BLaER1 treated with 17β-estradiol and CSF1 and Interleukin-3, amounts not matched to agents 10 nM and 100 nM (cell line): ENCODE measurements at regions not wholly inside any gene's neighbourhood (a gene's known extent, or its start where the extent isn't known, plus 50 kb on each side); places are given as distances from the start of the nearest gene placed in this dataset.

Experiments used
- H3K27ac ChIP-seq, 11 experiments: shearing (Covaris generic); formaldehyde crosslinking; 2 replicates each; pipeline ENCODE4 v1.8.1; 2022
- H3K27me3 ChIP-seq, 11 experiments: shearing (Covaris generic); formaldehyde crosslinking; 2 replicates each; pipeline ENCODE4 v1.8.1; 2022
- H3K36me3 ChIP-seq, 11 experiments: shearing (Covaris generic); formaldehyde crosslinking; 2 replicates each; pipeline ENCODE4 v1.8.1; 2022
- H3K4me1 ChIP-seq, 10 experiments: shearing (Covaris generic); formaldehyde crosslinking; 2 replicates each; pipeline ENCODE4 v1.8.1; 2022
- H3K4me2 ChIP-seq, 11 experiments: shearing (Covaris generic); formaldehyde crosslinking; 2 replicates each; pipeline ENCODE4 v1.8.1; 2022
- H3K4me3 ChIP-seq, 10 experiments: shearing (Covaris generic); formaldehyde crosslinking; 2 replicates each; pipeline ENCODE4 v1.8.1; 2022
- H3K9ac ChIP-seq, 11 experiments: shearing (Covaris generic); formaldehyde crosslinking; 2 replicates each; pipeline ENCODE4 v1.8.1; 2022
- H3K9me3 ChIP-seq, 11 experiments: shearing (Covaris generic); formaldehyde crosslinking; replicated peaks in 1 of 11; 2 replicates each; pipeline ENCODE4 v1.8.1; 2022
- H4K20me1 ChIP-seq, 11 experiments: shearing (Covaris generic); formaldehyde crosslinking; 2 replicates each; pipeline ENCODE4 v1.8.1; 2022
- Cebpa-rat ChIP-seq, 11 experiments: shearing (Covaris generic); IDR thresholded peaks; 2 replicates each; pipeline ENCODE4 v1.8.1; 2022

DNA sequence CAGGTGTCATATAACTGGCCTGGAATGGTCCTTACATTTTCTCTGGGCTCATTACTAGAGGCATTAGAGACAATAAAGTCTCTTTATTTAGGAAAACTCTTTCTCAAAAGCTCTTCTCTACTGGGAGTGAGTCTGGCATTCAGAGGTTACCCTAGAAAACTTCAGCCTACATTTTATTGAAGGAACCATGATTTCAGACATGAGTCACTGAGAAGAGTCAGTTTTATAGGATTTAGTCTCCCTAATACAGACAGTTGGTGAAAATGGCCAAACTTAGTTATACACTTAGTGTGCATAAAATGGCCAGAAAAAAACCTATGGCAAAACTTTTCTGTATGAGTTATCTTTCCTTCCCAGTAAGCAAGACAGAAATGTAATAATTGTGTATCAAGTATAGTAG, 689.4 kb downstream of the ZEB2 start:
- no peak for TF ChIP-seq Cebpa-rat (IDR thresholded peaks at IDR 0.05)
- no peak overlapping the region for H3K4me2 ChIP-seq
- H3K4me3 ChIP-seq = no peak overlapping the region
- no peak overlapping the region for H3K9ac ChIP-seq
- no peaks in the 10 kb centered on the region for H3K4me1 ChIP-seq
- H4K20me1 ChIP-seq = no peaks in the 10 kb centered on the region
- no peaks in the 10 kb centered on the region for H3K36me3 ChIP-seq
- H3K27ac ChIP-seq = no peak overlapping the region
- no peaks in the 10 kb centered on the region for H3K27me3 ChIP-seq
- no peaks in the 10 kb centered on the region for H3K9me3 ChIP-seq

DNA sequence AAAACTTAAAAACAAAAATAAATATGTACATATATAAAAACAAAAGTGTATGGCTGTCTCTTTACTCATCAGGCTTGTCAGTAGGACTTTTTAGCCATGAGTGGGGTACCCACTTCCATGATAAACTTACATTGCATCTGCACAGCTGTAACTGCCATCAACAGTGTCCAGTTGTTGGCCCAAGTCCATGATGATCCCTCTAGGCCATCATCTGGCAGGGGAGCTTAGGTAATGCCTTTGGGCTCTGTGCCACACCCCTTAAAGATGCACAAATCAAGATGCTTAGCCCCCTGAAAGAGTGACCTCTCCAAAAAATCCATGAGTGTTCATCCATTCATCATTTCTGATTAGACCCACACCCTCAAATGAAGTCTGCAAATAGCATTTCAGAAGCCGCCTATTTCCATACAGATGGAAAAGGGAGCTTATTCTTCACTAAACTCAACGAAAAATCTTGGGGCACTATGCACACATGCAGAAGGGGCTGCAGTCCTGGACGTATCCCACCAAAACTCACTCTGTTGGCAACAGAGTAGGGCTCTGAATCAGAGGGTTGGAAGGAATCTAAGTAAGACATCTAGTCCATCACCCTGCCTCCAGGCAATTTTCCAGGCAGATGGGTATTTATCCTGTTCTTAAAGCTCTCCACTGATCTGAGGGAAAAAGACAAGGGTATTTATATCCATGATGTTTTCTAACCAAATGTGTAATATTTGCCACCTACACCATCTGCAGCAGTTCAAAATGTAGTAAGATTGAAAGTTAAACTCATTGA, 691.0 kb downstream of the ZEB2 start:
- H3K4me3 ChIP-seq = no peak overlapping the region
- no peaks in the 10 kb centered on the region for H3K9me3 ChIP-seq
- no peak for TF ChIP-seq Cebpa-rat (IDR thresholded peaks at IDR 0.05)
- no peaks in the 10 kb centered on the region for H3K36me3 ChIP-seq
- H4K20me1 ChIP-seq = no peaks in the 10 kb centered on the region
- no peak overlapping the region for H3K9ac ChIP-seq
- H3K4me1 ChIP-seq = no peaks in the 10 kb centered on the region
- no peaks in the 10 kb centered on the region for H3K27me3 ChIP-seq
- H3K27ac ChIP-seq = no peak overlapping the region
- no peak overlapping the region for H3K4me2 ChIP-seq

DNA sequence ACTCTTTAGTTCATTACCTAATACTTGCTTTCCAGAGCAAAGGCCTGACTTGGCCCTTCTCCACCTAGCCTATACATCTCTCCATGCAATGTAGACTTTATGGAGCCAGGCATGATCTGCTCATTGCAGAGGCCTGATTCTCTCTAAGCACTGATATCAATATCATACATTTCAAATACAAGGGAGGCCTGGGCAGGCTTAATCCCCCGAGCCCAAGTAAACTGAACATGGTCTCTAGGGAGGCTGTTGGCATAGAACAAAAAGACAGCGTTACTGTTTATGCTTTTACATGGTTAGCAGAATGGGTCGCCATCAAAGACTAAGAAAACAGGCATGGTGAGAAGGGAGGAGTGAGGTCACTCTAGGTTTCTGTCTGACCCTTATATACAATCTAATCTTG, 695.1 kb downstream of the ZEB2 start:
- no peak overlapping the region for H3K27ac ChIP-seq
- no peaks in the 10 kb centered on the region for H3K27me3 ChIP-seq
- H3K4me3 ChIP-seq = no peak overlapping the region
- TF ChIP-seq Cebpa-rat (IDR thresholded peaks at IDR 0.05) = no peak
- H3K36me3 ChIP-seq = no peaks in the 10 kb centered on the region
- no peaks in the 10 kb centered on the region for H3K4me1 ChIP-seq
- H3K9ac ChIP-seq = no peak overlapping the region
- H4K20me1 ChIP-seq = no peaks in the 10 kb centered on the region
- H3K4me2 ChIP-seq = no peak overlapping the region
- no peaks in the 10 kb centered on the region for H3K9me3 ChIP-seq

DNA sequence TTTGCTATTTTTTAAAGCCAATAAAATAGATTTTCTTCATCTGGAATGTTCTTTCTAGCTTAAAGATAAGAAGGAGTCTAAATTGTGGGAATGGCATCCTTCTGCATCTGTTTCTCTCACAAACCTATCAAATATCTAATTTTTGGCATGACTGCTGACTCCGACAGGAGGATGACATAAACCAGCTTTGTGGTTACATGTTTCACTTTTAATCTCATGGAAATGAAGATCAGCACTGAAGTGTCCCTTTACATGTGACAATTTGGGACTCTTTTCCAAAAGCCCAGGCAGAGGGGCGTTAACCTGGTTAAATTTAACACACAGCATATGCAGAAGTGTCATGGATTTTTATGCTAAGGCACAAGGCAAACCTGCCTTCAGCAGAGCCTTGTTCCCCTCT, 694.7 kb downstream of the ARHGAP15 start:
- Histone ChIP-seq H3K36me3 (no peaks in the 10 kb centered on the region), H3K4me3 (no peak overlapping the region), H3K27me3 (no peaks in the 10 kb centered on the region), H3K27ac (no peak overlapping the region), H3K4me2 (no peak overlapping the region), H3K9ac (no peak overlapping the region), H3K4me1 (no peaks in the 10 kb centered on the region), H3K9me3 (no peaks in the 10 kb centered on the region), H4K20me1 (no peaks in the 10 kb centered on the region)
- no peak for TF ChIP-seq Cebpa-rat (IDR thresholded peaks at IDR 0.05)

DNA sequence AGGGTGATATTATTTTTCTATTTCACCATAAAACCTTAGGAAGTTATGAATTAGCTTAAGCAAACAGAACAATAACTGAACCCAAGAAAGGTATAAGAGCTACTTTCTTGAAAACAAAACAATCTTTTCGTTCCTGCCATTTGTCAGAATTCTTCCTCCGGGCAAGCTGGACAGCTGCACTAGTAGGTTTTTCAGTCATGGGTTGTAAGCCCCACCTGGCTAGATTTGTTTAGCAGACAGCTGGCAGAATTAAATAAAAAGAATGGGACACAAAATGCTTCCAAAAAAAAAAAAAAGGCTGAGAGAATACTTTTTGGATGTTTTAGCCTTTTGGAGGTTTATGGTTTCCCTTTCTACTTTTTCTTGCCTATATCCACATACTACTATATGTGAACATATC, 694.1 kb downstream of the ARHGAP15 start:
- no peak overlapping the region for H3K4me2 ChIP-seq
- H3K36me3 ChIP-seq = no peaks in the 10 kb centered on the region
- no peak for TF ChIP-seq Cebpa-rat (IDR thresholded peaks at IDR 0.05)
- no peak overlapping the region for H3K27ac ChIP-seq
- H3K9me3 ChIP-seq = no peaks in the 10 kb centered on the region
- no peak overlapping the region for H3K4me3 ChIP-seq
- no peaks in the 10 kb centered on the region for H3K4me1 ChIP-seq
- no peaks in the 10 kb centered on the region for H4K20me1 ChIP-seq
- H3K27me3 ChIP-seq = no peaks in the 10 kb centered on the region
- no peak overlapping the region for H3K9ac ChIP-seq

DNA sequence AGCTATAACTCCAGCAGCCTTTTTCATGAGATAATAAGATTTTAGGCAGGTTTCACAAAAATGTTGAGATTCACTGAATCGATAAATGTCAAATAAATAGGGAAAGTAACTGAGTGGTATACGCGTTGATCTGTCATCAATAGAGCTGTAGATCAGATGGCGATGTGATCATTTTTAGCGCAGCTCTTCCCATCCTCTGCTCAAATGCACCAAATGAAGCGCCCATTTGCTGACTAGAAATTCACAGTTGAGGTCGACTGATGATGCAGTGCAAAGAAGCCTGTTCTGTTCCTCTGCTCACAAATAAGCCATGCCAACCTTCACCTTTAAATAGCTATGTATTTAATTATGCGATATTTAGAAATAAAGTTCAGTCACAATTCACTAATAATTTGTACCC, 693.5 kb downstream of the ARHGAP15 start:
- Histone ChIP-seq H3K9me3 (no peaks in the 10 kb centered on the region), H3K9ac (no peak overlapping the region), H3K36me3 (no peaks in the 10 kb centered on the region), H3K27me3 (no peaks in the 10 kb centered on the region), H3K27ac (no peak overlapping the region), H3K4me2 (no peak overlapping the region), H3K4me3 (no peak overlapping the region), H4K20me1 (no peaks in the 10 kb centered on the region), H3K4me1 (no peaks in the 10 kb centered on the region)
- no peak for TF ChIP-seq Cebpa-rat (IDR thresholded peaks at IDR 0.05)

DNA sequence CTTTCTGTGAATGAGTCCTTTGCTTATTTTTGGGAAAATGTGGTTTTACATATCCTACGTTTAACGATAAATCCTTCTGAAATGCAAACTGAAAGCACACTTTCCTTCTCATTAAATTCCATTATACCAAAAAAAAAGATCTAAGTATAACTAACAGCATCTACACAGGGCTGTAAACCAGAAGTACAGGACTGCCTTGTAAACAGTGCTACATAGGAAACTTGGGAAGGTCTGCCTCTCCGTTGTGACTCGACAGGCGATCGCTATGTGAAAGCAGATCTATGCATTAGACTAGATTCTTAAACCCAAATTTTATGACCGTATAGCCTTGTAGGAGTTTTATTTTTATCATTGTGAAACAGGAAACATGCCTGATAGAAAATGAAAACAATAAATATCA, 690.5 kb downstream of the ARHGAP15 start:
- Histone ChIP-seq H3K4me2 (no peak overlapping the region), H3K4me3 (no peak overlapping the region), H3K4me1 (peaks cover 0 to 8% (median 0%) of the 10 kb centered on the region in 10 experiments; a peak in 5 of 20 replicates), H4K20me1 (no peaks in the 10 kb centered on the region), H3K27me3 (no peaks in the 10 kb centered on the region), H3K27ac (no peak overlapping the region), H3K9ac (no peak overlapping the region), H3K36me3 (no peaks in the 10 kb centered on the region), H3K9me3 (no peaks in the 10 kb centered on the region)
- no peak for TF ChIP-seq Cebpa-rat (IDR thresholded peaks at IDR 0.05)

DNA sequence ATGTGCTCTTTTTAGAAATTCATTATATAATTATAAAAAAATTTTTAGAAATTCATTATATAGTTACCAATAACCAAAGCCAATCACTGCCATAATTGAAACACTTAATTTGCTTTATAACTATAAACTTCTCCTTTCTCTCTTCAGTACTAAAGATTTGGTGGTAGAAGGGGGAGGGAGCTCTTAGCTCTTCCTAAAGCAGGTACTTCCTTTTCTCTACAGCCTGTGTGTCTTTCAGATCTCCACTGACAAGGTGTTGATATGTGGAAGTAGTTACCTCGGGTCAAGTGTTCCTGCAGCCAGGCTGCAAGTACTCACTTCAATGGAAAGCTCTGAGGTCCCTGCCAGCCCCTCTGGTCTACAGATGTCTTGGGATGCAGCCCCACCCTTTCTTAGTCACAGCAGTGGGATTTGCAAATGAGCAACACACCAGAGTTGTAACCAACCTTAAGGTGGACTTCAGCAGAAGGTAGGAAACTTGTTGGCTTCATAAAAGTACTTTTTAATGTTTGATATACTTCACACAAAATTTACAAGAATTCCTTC, 690.0 kb downstream of the ARHGAP15 start:
- Histone ChIP-seq H3K27me3 (no peaks in the 10 kb centered on the region), H3K9me3 (no peaks in the 10 kb centered on the region), H3K4me3 (no peak overlapping the region), H3K36me3 (no peaks in the 10 kb centered on the region), H3K4me2 (no peak overlapping the region), H3K4me1 (peaks cover 0 to 10% (median 0%) of the 10 kb centered on the region in 10 experiments; a peak in 5 of 20 replicates), H4K20me1 (no peaks in the 10 kb centered on the region), H3K27ac (no peak overlapping the region), H3K9ac (no peak overlapping the region)
- TF ChIP-seq Cebpa-rat (IDR thresholded peaks at IDR 0.05) = no peak
